Mesendoderm (in vitro differentiated cells): ENCODE measurements at regions not wholly inside any gene's neighbourhood (a gene's known extent, or its start where the extent isn't known, plus 50 kb on each side); places are given as distances from the start of the nearest gene placed in this dataset.
A peak's percentile ranks its signal among the peaks of the same experiment; 100 is the strongest.

Experiments
- DNase-seq: peaks from one replicate; pipeline ENCODE4 v3.0.0; 2013
- H2AK5ac ChIP-seq: 2 replicates; pipeline ENCODE4 v1.6.1; 2013; ENCODE audit warnings: low read length, inconsistent platforms
- H2BK120ac ChIP-seq: 2 replicates; pipeline ENCODE4 v1.6.1; 2013; ENCODE audit warnings: low read depth, mild to moderate bottlenecking, low read length, moderate library complexity, mixed read lengths
- H2BK15ac ChIP-seq: replicated peaks from 2 replicates; pipeline ENCODE4 v1.6.1; 2013; ENCODE audit warnings: low read depth, mild to moderate bottlenecking, moderate library complexity
- H2BK5ac ChIP-seq: 2 replicates; pipeline ENCODE4 v1.6.1; 2013; ENCODE audit warnings: low read length, inconsistent platforms
- H3K18ac ChIP-seq: 2 replicates; pipeline ENCODE4 v1.6.1; 2013; ENCODE audit warnings: mild to moderate bottlenecking, low read length, mixed read lengths
- H3K23ac ChIP-seq: one replicate; pipeline ENCODE4 v1.6.1; 2013; ENCODE audit warnings: low read length
- H3K27ac ChIP-seq: 2 replicates; pipeline ENCODE4 v1.5.1; 2013; ENCODE audit warnings: low read depth, mild to moderate bottlenecking, inconsistent platforms, low read length, moderate library complexity
- H3K27me3 ChIP-seq: 2 replicates; pipeline ENCODE4 v1.6.1; 2013; ENCODE audit warnings: low read length, control low read depth, mild to moderate bottlenecking, inconsistent platforms; ENCODE audit not compliant: insufficient read depth, poor library complexity
- H3K36me3 ChIP-seq: 2 replicates; pipeline ENCODE4 v1.6.1; 2013; ENCODE audit warnings: low read length, inconsistent platforms; ENCODE audit not compliant: control insufficient read depth, insufficient read depth
- H3K4ac ChIP-seq: one replicate; pipeline ENCODE4 v1.6.1; 2013; ENCODE audit warnings: low read depth, mild to moderate bottlenecking, low read length, moderate library complexity
- H3K4me1 ChIP-seq: 2 replicates; pipeline ENCODE4 v1.6.1; 2013; ENCODE audit warnings: low read depth, low read length, inconsistent platforms; ENCODE audit not compliant: control insufficient read depth
- H3K4me2 ChIP-seq: 2 replicates; pipeline ENCODE4 v1.6.1; 2013; ENCODE audit warnings: low read length
- H3K4me3 ChIP-seq: 2 replicates; pipeline ENCODE4 v1.5.1; 2013; ENCODE audit warnings: mild to moderate bottlenecking, low read length
- H3K56ac ChIP-seq: one replicate; pipeline ENCODE4 v1.6.1; 2013; ENCODE audit warnings: low read length
- H3K79me1 ChIP-seq: 2 replicates; pipeline ENCODE4 v1.6.1; 2013; ENCODE audit warnings: low read length, inconsistent platforms
- H3K79me2 ChIP-seq: 2 replicates; pipeline ENCODE4 v1.6.1; 2013; ENCODE audit warnings: mild to moderate bottlenecking, low read length; ENCODE audit not compliant: control insufficient read depth, insufficient read depth
- H3K9ac ChIP-seq: 2 replicates; pipeline ENCODE4 v1.6.1; 2013; ENCODE audit warnings: low read length, inconsistent platforms
- H4K5ac ChIP-seq: one replicate; pipeline ENCODE4 v1.6.1; 2013; ENCODE audit warnings: low read length
- H4K8ac ChIP-seq: one replicate; pipeline ENCODE4 v1.6.1; 2013; ENCODE audit warnings: low read depth, mild to moderate bottlenecking, control low read depth, low read length, moderate library complexity
- WGBS: extraction: QIAGEN DNeasy Blood & Tissue Kit; methylation state at CpG from one replicate; pipeline ENCODE4 v1.1.7; 2013; ENCODE audit warnings: low lambda C conversion rate, missing lambda C conversion rate; ENCODE audit not compliant: insufficient coverage; ENCODE audit errors: extremely low coverage; 5-methylcytosine and 5-hydroxymethylcytosine counted together

DNA sequence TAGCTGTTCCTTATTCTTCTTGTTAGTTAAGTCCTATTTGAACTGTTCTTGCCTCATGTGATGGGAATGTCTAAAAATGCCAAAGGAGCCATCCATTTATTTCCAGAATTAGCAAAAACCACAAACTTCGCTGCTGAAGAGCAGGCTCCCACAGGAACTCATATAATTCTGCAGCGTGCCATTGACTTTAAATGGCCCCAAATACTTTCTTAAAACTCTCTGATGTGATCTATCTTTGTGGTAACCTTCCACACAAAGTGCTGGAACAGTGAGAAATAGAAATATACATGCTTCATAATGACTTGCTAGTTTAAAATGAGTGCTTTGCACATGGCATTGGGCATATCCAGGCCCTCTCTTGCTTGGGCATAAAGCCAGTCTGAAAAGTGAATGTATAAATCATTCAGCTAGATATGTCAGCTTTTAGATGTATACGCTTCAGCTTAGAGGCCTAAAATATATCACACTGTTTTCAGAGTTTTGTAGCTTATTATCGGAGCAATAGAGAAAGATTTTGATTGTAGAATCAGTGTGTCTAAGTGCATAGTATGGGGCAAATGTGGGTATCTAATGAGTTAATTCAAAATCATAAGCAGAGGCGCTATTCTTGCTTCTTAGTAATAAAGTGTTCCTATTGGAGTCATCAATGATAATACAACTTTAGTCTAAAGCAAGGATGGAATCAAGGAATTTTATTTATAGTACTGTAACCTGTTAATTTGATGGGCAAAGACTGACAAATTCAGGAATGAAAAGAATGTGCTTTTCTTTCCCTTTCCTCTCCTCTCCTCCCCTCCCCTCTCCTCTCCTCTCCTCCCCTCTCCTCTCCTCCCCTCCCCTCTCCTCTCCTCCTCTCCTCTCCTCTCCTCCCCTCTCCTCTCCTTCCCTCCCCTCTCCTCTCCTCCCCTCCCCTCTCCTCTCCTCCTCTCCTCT, 392.2 kb upstream of the ZFP42 start:
- Histone ChIP-seq H3K79me1 (no peaks in the 10 kb centered on the region), H3K4me3 (no peak overlapping the region), H3K36me3 (no peaks in the 10 kb centered on the region), H4K5ac (no peak overlapping the region), H4K8ac (no peak overlapping the region), H3K4me2 (no peak overlapping the region), H2BK120ac (no peak overlapping the region), H3K4ac (no peak overlapping the region), H3K56ac (no peak overlapping the region), H3K79me2 (no peaks in the 10 kb centered on the region), H2BK15ac (no peak overlapping the region), H3K18ac (no peak overlapping the region), H3K4me1 (no peaks in the 10 kb centered on the region), H3K9ac (no peak overlapping the region), H3K27me3 (no peaks in the 10 kb centered on the region), H3K27ac (no peak overlapping the region), H2AK5ac (no peak overlapping the region), H3K23ac (no peak overlapping the region), H2BK5ac (no peak overlapping the region)
- no peak for DNase-seq
- WGBS, result no CpG with 5 or more reads among the region's 5 CpGs

DNA sequence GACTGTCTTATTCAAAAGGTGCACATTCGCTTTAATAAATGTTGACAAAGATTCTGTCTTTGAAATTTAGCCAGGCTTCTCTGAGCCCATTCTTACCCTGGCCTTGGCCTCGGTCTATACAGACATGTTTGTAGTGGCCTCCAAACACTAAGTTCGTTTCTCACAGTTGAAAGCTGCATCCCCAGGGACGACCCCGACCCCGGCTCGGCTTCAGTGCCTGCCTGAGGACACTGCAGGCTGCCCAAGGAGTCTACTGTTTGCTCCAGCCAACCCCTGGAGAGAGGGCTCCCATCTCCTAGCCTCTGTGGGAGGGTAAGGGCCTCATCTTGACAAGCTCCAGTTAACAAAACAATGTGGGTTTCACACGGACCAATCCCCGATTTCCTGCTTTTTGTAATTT, 390.6 kb upstream of the ZFP42 start:
- no CpG with 5 or more reads among the region's 9 CpGs for WGBS
- no peak overlapping the region for H3K4me2 ChIP-seq

DNA sequence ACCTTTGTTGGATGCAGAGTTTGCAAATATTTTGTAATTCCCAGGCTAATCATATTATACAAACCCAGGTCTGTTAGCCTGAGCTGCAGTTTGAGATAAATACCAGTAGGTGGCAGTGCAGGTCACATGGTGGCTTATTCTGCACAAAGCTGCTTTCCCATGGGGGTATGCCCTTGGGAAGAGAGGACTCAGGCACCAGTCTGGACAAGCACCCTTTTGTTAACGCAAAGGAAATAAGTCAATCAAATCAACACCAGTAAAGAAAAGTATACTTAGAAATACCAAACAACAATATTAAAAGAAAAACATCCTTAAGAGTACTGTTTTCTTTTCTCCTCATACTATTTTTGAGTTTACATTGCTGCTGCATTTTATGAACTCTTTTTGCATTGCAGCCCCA, 389.0 kb upstream of the ZFP42 start:
- H3K4ac ChIP-seq, result no peak overlapping the region
- no peaks in the 10 kb centered on the region for H3K79me1 ChIP-seq
- H4K8ac ChIP-seq, result no peak overlapping the region
- H3K23ac ChIP-seq, result no peak overlapping the region
- no peak overlapping the region for H2BK15ac ChIP-seq
- H2BK120ac ChIP-seq, result no peak overlapping the region
- WGBS, result no CpG with 5 or more reads among the region's 1 CpG
- H3K18ac ChIP-seq, result no peak overlapping the region
- H2AK5ac ChIP-seq, result no peak overlapping the region
- no peaks in the 10 kb centered on the region for H3K36me3 ChIP-seq
- no peak overlapping the region for H3K4me3 ChIP-seq
- peak; percentile 77 for DNase-seq
- no peak overlapping the region for H4K5ac ChIP-seq
- H3K56ac ChIP-seq, result no peak overlapping the region
- no peaks in the 10 kb centered on the region for H3K4me1 ChIP-seq
- no peak overlapping the region for H3K27ac ChIP-seq
- H3K27me3 ChIP-seq, result no peaks in the 10 kb centered on the region
- no peaks in the 10 kb centered on the region for H3K79me2 ChIP-seq
- H3K9ac ChIP-seq, result no peak overlapping the region
- no peak overlapping the region for H2BK5ac ChIP-seq
- no peak overlapping the region for H3K4me2 ChIP-seq

More for the DNA sequence above, 390.6 kb upstream of the ZFP42 start:
- no peaks in the 10 kb centered on the region for H3K79me1 ChIP-seq
- no peak overlapping the region for H3K27ac ChIP-seq
- H3K18ac ChIP-seq, result no peak overlapping the region
- no peak overlapping the region for H3K4ac ChIP-seq
- H3K36me3 ChIP-seq, result no peaks in the 10 kb centered on the region
- no peak overlapping the region for H2BK15ac ChIP-seq
- no peak overlapping the region for H2BK120ac ChIP-seq
- no peak for DNase-seq
- H3K79me2 ChIP-seq, result no peaks in the 10 kb centered on the region
- no peak overlapping the region for H2AK5ac ChIP-seq
- H3K4me1 ChIP-seq, result no peaks in the 10 kb centered on the region
- no peak overlapping the region for H3K23ac ChIP-seq
- no peak overlapping the region for H4K5ac ChIP-seq
- H2BK5ac ChIP-seq, result no peak overlapping the region
- no peaks in the 10 kb centered on the region for H3K27me3 ChIP-seq
- no peak overlapping the region for H4K8ac ChIP-seq
- peak overlapping the region; percentile 54 for H3K56ac ChIP-seq
- no peak overlapping the region for H3K4me3 ChIP-seq
- H3K9ac ChIP-seq, result no peak overlapping the region

- H4K8ac ChIP-seq, result no peak overlapping the region
- no peak overlapping the region for H3K4ac ChIP-seq
- H3K23ac ChIP-seq, result no peak overlapping the region
- peak; percentile 11 for DNase-seq
- H2BK15ac ChIP-seq, result no peak overlapping the region
- no peak overlapping the region for H2BK120ac ChIP-seq
- no peak overlapping the region for H3K9ac ChIP-seq
- H2AK5ac ChIP-seq, result no peak overlapping the region
- WGBS, result no CpG with 5 or more reads among the region's 1 CpG
- no peaks in the 10 kb centered on the region for H3K36me3 ChIP-seq
- H3K27me3 ChIP-seq, result no peaks in the 10 kb centered on the region
- no peak overlapping the region for H3K4me3 ChIP-seq
- no peak overlapping the region for H3K27ac ChIP-seq
- no peaks in the 10 kb centered on the region for H3K4me1 ChIP-seq
- no peak overlapping the region for H4K5ac ChIP-seq
- no peaks in the 10 kb centered on the region for H3K79me1 ChIP-seq
- H3K56ac ChIP-seq, result no peak overlapping the region
- no peak overlapping the region for H3K18ac ChIP-seq
- no peak overlapping the region for H3K4me2 ChIP-seq
- H3K79me2 ChIP-seq, result no peaks in the 10 kb centered on the region
- no peak overlapping the region for H2BK5ac ChIP-seq
These were observed 387.6 kb upstream of the ZFP42 start for GRCh38 chr4:187608001-187608421.

DNA sequence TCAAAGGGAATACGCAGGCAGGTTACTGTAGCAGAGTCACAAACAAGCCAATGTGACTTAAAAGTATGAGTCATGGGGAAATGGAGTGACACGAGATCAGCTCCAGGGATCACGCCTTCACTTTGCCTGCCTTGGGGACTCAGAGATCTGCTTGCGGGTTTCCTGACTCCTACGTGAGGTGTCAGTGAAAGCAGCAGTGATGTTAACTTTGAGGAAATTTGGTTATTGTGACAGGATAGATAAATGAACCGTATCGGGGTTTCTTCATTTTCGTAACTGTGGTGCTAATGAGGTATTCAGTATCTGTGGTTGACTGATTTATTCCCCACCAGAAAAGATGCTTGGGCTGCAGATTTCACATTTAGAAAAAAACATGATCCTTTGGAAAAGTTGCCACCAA, 383.3 kb upstream of the ZFP42 start:
- Histone ChIP-seq H3K79me2 (no peaks in the 10 kb centered on the region), H2BK15ac (no peak overlapping the region), H3K4me1 (no peaks in the 10 kb centered on the region), H3K9ac (no peak overlapping the region), H4K8ac (no peak overlapping the region), H3K4me3 (no peak overlapping the region), H3K27ac (no peak overlapping the region), H2BK120ac (no peak overlapping the region), H3K23ac (no peak overlapping the region), H3K27me3 (no peaks in the 10 kb centered on the region), H2AK5ac (no peak overlapping the region), H3K56ac (no peak overlapping the region), H3K4me2 (no peak overlapping the region), H3K18ac (no peak overlapping the region), H3K4ac (no peak overlapping the region), H3K79me1 (no peaks in the 10 kb centered on the region), H4K5ac (no peak overlapping the region), H2BK5ac (no peak overlapping the region), H3K36me3 (no peaks in the 10 kb centered on the region)
- DNase-seq, result peak; percentile 50
- no CpG with 5 or more reads among the region's 8 CpGs for WGBS
